Gastrocnemius medialis (tissue), 4 donors: ENCODE measurements at regions not wholly inside any gene's neighbourhood (a gene's known extent, or its start where the extent isn't known, plus 50 kb on each side); places are given as distances from the start of the nearest gene placed in this dataset.

Experiments
- CTCF ChIP-seq, 5 experiments: fragments of 450-650 bp in 3 of 5; fragments of 200-600 bp in 2 of 5; sonication (generic) in 2 of 5; IDR thresholded peaks in 4 of 5; conservative IDR thresholded peaks in 1 of 5; 1 replicate in 4 of 5; 2 replicates in 1 of 5; pipeline ENCODE4 v1.5.1; 2016 to 2019; ENCODE audit warnings: antibody characterized with exemption in 5 of 5, mild to moderate bottlenecking in 3 of 5, moderate library complexity in 3 of 5
- POLR2A ChIP-seq, 2 donors: fragments of 450-650 bp; IDR thresholded peaks; one replicate each; pipeline ENCODE4 v1.6.1; 2017; ENCODE audit warnings: antibody characterized with exemption in 2 of 2, mild to moderate bottlenecking in 2 of 2, moderate library complexity in 2 of 2

- no peak for TF ChIP-seq CTCF (IDR thresholded peaks at IDR 0.05 in 4 of 5, conservative IDR thresholded peaks at IDR 0.05 in 1 of 5)
- no peak for TF ChIP-seq POLR2A (IDR thresholded peaks at IDR 0.05)
These were observed 78.8 kb upstream of the BOC start for GRCh38 chr3:113132571-113132996.
